ENCODE measurements at regions not wholly inside any gene's neighbourhood (a gene's known extent, or its start where the extent isn't known, plus 50 kb on each side); places are given as distances from the start of the nearest gene placed in this dataset.
"Not testable (repeated sequence)": the region's sequence is repeated elsewhere in the genome, so short reads cannot be mapped to it uniquely, and the experiment has no call there.

DNA sequence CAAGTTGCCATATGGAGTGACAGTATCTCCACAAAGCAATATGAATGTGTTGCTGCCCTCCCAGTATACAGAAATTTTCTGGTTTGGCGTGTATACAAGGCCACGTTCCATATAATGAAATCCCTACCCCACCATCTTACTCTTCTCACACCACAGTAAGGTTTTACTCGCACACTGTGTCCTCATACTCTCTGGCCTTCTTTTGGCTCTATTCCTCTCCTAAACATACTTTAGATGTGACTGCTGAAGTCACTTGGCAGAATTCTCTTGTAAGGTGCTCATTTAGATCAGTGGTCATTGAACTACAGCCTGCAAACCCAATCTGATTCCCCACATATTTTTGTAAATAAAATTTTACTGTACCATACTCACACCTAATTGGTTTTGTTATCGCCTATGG lies 123.2 kb downstream of the RFPL4B start:
- TF ChIP-seq, protein P1, sequence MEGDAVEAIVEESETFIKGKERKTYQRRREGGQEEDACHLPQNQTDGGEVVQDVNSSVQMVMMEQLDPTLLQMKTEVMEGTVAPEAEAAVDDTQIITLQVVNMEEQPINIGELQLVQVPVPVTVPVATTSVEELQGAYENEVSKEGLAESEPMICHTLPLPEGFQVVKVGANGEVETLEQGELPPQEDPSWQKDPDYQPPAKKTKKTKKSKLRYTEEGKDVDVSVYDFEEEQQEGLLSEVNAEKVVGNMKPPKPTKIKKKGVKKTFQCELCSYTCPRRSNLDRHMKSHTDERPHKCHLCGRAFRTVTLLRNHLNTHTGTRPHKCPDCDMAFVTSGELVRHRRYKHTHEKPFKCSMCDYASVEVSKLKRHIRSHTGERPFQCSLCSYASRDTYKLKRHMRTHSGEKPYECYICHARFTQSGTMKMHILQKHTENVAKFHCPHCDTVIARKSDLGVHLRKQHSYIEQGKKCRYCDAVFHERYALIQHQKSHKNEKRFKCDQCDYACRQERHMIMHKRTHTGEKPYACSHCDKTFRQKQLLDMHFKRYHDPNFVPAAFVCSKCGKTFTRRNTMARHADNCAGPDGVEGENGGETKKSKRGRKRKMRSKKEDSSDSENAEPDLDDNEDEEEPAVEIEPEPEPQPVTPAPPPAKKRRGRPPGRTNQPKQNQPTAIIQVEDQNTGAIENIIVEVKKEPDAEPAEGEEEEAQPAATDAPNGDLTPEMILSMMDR (conservative IDR thresholded peaks at IDR 0.05; ENCODE audit: low read depth, low read length): no peak
- H3K4me3 ChIP-seq (ENCODE audit: low read length): no peak overlapping the region

DNA sequence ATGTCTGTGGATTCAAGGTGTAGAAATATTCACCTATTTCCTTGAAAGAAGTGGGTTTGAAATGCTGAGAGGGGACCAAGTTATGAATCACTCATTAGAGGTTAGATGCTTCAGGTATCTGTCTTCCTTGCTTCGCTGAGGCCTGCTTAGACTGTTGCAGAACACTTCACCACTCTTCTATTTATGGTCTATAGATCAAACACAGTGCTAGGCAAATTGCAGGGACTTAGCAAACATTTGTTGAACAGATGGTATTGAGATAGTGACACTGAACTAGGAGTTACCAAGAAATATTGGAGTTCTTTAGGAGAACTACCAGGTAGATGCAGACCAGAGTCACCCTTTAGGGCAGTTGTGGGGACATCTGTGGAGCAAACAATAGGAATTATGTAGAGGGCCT lies 123.8 kb downstream of the RFPL4B start:
- H3K4me3 ChIP-seq (ENCODE audit: low read length): no peak overlapping the region
- TF ChIP-seq, protein P1 (conservative IDR thresholded peaks at IDR 0.05; ENCODE audit: low read depth, low read length): no peak
- no peak for DNase-seq (ENCODE audit: low read depth)

More for the DNA sequence above, 123.2 kb downstream of the RFPL4B start:
- DNase-seq (ENCODE audit: low read depth): no peak

DNA sequence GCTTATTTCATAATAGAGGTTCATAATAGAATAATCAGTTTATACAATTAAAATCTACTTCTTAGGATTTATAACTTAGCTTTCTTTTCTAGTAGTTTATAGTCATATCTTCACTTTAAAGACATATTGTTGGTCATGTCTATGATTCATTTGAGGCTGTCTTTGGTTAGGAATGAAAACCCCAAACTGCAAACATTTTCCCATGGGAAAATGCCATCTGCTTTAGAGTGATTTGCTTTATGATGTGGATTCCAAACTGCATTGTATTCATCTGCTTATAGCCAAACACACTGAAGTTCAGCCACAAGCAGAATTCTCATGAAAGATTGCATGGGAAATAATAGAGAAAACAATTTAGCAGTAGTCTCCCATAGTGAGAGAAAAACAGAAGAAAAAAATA lies 128.0 kb downstream of the RFPL4B start:
- no peak for DNase-seq (ENCODE audit: low read depth)
- TF ChIP-seq, protein P1 (conservative IDR thresholded peaks at IDR 0.05; ENCODE audit: low read depth, low read length): no peak
- no peak overlapping the region for H3K4me3 ChIP-seq (ENCODE audit: low read length)

- no peak for DNase-seq (ENCODE audit: low read depth)
- TF ChIP-seq, protein P1 (conservative IDR thresholded peaks at IDR 0.05; ENCODE audit: low read depth, low read length): no peak
- H3K4me3 ChIP-seq (ENCODE audit: low read length): no peak overlapping the region
Observed at GRCh38 chr6:112477125-112477524, 130.0 kb downstream of the RFPL4B start.

DNA sequence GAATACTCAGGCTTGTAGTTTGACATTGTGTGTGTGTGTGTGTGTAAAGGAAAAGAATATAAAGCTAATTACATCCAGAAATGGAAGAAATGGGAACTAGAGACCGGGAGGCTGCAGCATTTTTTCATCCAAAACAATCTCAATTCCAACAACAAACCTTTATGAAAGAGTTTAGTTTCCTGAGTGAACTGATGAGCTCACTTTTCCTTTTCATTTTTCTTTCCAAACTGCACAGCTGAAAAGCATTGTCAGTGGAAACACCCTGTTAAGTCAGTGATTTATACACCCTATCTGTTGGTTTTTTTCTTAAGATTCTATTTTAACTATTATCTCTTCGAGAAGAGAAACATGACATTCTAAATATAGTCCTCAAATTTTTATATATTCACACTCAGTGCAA lies 130.9 kb downstream of the RFPL4B start:
- TF ChIP-seq, protein P1 (conservative IDR thresholded peaks at IDR 0.05; ENCODE audit: low read depth, low read length): no peak
- DNase-seq (ENCODE audit: low read depth): no peak
- H3K4me3 ChIP-seq (ENCODE audit: low read length): no peak overlapping the region

DNA sequence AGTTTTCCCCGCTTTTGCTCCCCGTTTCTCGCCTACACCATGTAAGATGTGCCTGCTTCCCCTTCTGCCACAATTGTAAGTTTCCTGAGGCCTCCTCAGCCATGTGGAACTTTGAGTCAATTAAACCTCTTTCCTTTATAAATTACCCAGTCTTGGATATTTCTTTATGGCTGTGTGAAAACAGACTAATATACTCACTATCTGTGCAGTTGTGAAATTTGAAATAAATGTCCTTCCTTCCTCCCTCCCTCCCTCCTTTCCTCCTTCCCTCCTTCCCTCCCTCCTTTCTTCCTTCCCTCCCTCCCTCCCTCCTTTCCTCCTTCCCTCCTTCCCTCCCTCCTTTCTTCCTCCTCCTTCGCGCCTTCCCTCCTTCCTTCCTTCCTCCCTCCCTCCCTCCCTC lies 132.8 kb downstream of the RFPL4B start:
- not testable (repeated sequence) for DNase-seq (ENCODE audit: low read depth); H3K4me3 ChIP-seq (ENCODE audit: low read length)

DNA sequence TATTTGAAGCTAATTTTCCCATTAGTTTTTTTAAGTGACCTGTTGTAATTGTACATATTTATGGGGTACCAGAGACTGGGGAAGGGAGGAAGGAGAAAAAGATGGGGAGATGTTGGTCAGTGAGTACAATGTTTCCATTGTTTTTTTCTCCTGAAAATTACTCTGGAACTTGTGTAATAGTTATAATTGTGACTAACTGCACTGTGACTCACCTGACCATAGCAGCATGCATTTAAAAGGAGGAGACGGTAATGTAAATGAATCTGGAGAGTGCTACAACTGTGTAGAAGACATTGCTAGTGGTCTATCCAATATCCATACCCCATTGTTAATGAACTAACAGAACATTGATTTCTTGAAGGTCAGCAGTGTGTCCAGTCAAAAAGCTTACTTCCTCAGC lies 133.4 kb downstream of the RFPL4B start:
- H3K4me3 ChIP-seq (ENCODE audit: low read length): no peak overlapping the region
- TF ChIP-seq, protein P1 (conservative IDR thresholded peaks at IDR 0.05; ENCODE audit: low read depth, low read length): no peak
- DNase-seq (ENCODE audit: low read depth): no peak

DNA sequence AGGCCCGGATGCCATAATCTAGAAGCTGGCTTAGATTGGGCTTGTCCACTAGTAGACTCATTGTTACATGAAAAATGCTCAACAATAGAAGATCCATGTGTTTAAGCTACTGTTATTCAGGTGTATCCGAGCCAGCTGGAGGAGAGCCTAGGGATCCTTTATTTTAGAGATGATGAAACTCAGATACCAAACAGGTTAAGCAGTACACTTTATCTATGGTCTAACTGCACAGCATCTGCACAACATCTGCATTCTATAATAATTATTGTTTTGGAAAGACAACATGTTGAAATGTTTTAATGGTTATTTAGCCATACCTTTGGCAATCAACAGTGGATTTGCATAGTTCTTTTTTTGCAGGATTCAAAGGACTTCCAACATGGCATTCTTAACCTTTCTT lies 134.1 kb downstream of the RFPL4B start:
- no peak overlapping the region for H3K4me3 ChIP-seq (ENCODE audit: low read length)
- no peak for DNase-seq (ENCODE audit: low read depth)
- TF ChIP-seq, protein P1 (conservative IDR thresholded peaks at IDR 0.05; ENCODE audit: low read depth, low read length): no peak

All from retinal pigment epithelial cell (primary cell).